ENCODE measurements at regions not wholly inside any gene's neighbourhood (a gene's known extent, or its start where the extent isn't known, plus 50 kb on each side); places are given as distances from the start of the nearest gene placed in this dataset.

DNA sequence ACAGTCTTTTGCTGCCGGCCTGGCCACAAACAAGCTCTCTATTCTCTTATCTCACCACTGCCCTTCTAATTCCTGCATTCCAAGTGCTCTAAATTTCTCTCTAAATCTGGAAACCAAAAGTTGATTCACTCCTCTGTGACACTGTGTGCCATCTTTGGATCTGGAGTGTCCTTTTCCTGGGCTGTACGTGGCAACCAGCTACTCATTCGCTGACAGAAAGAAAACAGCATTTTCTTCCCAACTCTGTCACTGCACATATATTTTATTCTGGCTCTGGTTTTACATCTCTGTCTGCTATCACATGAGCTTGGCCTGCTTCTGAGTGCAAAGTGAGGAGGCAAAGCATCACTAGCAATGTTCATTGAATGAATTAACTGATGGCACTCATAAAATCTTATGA is 397.2 kb upstream of the MAP3K7 start:
- TF ChIP-seq, protein P1, sequence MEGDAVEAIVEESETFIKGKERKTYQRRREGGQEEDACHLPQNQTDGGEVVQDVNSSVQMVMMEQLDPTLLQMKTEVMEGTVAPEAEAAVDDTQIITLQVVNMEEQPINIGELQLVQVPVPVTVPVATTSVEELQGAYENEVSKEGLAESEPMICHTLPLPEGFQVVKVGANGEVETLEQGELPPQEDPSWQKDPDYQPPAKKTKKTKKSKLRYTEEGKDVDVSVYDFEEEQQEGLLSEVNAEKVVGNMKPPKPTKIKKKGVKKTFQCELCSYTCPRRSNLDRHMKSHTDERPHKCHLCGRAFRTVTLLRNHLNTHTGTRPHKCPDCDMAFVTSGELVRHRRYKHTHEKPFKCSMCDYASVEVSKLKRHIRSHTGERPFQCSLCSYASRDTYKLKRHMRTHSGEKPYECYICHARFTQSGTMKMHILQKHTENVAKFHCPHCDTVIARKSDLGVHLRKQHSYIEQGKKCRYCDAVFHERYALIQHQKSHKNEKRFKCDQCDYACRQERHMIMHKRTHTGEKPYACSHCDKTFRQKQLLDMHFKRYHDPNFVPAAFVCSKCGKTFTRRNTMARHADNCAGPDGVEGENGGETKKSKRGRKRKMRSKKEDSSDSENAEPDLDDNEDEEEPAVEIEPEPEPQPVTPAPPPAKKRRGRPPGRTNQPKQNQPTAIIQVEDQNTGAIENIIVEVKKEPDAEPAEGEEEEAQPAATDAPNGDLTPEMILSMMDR (conservative IDR thresholded peaks at IDR 0.05; ENCODE audit: low read depth): no peak
- POLR2A ChIA-PET (ENCODE audit: low non-redundant PET): no interaction called here

DNA sequence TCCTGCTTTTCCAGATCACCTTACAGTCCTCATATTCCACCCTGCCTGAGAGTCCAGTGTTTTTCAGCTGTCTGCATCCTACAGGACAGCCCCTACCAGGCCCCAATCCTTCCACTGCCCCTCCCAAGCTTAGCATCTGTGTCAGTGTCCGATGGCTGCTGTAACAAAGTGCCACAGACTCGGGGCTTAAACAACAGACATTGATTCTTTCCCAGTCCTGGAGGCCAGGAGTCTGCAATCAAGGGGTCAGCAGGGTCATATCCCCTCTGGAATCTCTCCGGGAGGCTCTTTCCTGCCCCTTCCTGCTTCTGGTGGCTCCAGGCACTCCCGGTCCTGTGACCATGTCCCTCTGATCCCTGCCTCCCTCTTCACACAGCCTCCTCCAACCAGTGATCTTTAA is 396.6 kb upstream of the MAP3K7 start:
- TF ChIP-seq, protein P1 (conservative IDR thresholded peaks at IDR 0.05; ENCODE audit: low read depth): no peak

More for the DNA sequence above, 397.2 kb upstream of the MAP3K7 start:
- CTCF ChIA-PET: no interaction called here
- no peak overlapping the region for H3K27ac ChIP-seq
- DNase-seq (ENCODE audit: low spot score): no peak

DNA sequence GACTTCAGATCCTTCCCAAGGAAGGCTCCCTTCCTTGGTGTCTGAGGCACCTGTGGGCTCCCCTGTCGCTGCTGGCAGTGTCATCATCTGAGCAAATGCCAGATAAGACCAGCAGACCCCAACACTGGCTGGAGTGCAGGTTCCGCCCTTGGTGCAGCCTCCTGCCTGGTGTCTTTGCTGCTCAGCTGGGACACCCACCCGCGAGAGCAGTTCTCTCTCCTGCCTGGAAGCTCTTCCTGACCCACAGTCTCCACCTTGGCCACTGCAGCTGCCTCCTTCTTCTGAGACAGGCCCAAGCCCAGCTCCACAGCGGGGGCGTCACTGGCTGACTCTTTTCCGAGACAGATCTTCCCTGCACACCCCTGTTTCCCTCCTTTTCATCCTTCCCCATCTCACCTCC is 395.7 kb upstream of the MAP3K7 start:
- POLR2A ChIA-PET (ENCODE audit: low non-redundant PET): no interaction called here
- DNase-seq (ENCODE audit: low spot score): no peak
- no peak overlapping the region for H3K27ac ChIP-seq
- TF ChIP-seq, protein P1 (conservative IDR thresholded peaks at IDR 0.05; ENCODE audit: low read depth): no peak
- CTCF ChIA-PET: no interaction called here

More for the DNA sequence above, 396.6 kb upstream of the MAP3K7 start:
- no peak overlapping the region for H3K27ac ChIP-seq
- DNase-seq (ENCODE audit: low spot score): no peak
- CTCF ChIA-PET: no interaction called here
- POLR2A ChIA-PET (ENCODE audit: low non-redundant PET): no interaction called here

DNA sequence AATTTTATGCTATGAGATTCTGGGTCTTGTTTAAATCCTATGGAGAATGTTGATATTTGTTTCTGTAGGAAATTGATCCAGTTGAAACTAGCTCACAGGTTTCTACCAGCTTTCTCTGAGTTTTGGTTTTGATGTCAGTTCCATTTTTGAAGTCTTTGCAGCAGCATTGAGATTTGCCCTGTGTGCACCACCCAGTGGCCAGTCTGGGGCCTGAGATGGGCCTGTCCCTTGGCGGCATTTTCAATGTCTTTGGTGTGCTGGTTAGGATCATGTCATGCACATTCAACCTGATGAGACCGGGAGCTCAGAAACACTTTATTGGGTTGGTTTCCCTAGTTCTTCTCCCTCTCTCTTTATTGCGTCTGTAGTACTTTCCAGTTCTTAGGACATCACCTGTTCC is 395.2 kb upstream of the MAP3K7 start:
- TF ChIP-seq, protein P1 (conservative IDR thresholded peaks at IDR 0.05; ENCODE audit: low read depth): no peak
- POLR2A ChIA-PET (ENCODE audit: low non-redundant PET): no interaction called here
- CTCF ChIA-PET: no interaction called here
- DNase-seq (ENCODE audit: low spot score): no peak
- no peak overlapping the region for H3K27ac ChIP-seq

DNA sequence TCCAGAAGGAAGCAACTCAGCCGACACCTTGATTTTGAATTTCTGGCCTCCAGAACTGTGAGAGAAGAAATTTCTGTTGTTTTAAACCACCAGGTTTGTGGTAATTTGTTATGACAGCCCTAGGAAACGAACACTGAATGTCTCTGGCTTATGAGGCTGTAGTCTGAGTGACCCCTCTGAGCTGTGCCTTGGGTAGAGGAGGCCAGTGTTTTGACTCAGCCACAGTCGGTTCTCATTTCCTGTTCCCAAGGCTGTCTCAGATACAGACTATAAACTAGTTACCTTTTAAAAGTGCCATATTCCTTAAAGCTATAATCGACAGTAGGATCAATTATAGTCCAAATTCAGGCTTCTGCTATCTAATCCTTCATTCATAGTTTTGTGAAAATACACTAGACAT is 391.2 kb upstream of the MAP3K7 start:
- DNase-seq (ENCODE audit: low spot score): no peak
- CTCF ChIA-PET: no interaction called here

DNA sequence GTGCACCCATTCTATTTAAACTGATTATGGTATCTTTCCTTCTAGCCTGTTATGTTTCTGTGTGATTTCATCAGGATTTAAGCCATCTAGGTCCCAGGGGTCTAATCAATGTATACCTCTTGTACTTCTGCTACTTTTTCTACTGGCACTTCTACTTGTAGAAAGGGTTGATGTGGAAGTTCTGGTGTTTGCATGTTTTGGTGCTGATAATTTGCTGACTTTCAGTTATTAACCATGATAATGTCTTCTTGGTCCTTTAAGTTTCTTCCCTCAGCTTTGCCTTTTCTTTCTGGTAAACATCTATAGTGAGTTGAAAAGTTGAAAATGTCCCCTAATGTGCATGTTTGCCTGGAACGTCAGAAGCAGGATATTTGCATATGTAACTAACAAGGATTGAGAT is 390.6 kb upstream of the MAP3K7 start:
- no peak for DNase-seq (ENCODE audit: low spot score)
- TF ChIP-seq, protein P1 (conservative IDR thresholded peaks at IDR 0.05; ENCODE audit: low read depth): no peak
- CTCF ChIA-PET: interaction anchor here (1.4 kb wide), 1 partner anchor 13 kb away, joined by 5 read pairs; no protein-coding TSS in a partner anchor
- POLR2A ChIA-PET (ENCODE audit: low non-redundant PET): no interaction called here
- H3K27ac ChIP-seq: no peak overlapping the region

More for the DNA sequence above, 391.2 kb upstream of the MAP3K7 start:
- H3K27ac ChIP-seq: no peak overlapping the region
- TF ChIP-seq, protein P1 (conservative IDR thresholded peaks at IDR 0.05; ENCODE audit: low read depth): no peak
- POLR2A ChIA-PET (ENCODE audit: low non-redundant PET): no interaction called here

DNA sequence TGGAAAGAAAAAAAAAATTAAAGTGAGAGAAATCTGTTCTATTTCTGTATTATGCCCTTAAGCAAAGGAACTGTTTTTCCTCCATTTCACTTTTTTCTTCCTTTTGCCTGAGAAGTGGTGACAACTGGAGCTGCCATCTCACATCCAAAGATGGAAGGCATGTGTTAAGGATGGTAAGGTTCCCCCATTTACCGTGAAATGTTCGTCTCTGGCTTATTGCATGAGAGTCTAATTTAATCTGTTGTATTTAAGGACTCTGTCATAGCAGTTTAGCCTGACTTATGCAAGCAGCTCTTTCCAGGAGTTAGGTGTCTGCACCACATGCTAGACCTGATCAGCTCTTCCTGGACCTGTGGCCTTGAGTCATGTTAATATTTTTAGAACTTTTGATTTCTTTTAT is 389.5 kb upstream of the MAP3K7 start:
- TF ChIP-seq, protein P1 (conservative IDR thresholded peaks at IDR 0.05; ENCODE audit: low read depth): no peak
- ChIA-PET POLR2A (ENCODE audit: low non-redundant PET) (no interaction called here), CTCF (interaction anchor here (1.2 to 1.4 kb wide), 2 partner anchors 15 to 36 kb away, joined by 3 to 5 read pairs; no protein-coding TSS in a partner anchor)
- no peak for DNase-seq (ENCODE audit: low spot score)
- no peak overlapping the region for H3K27ac ChIP-seq
